22Rv1 (cell line): ENCODE measurements at regions not wholly inside any gene's neighbourhood (a gene's known extent, or its start where the extent isn't known, plus 50 kb on each side); places are given as distances from the start of the nearest gene placed in this dataset.

ENCODE experiments used
- H3K27ac ChIP-seq: fragments of 450-650 bp; 2 replicates; pipeline ENCODE4 v1.5.1; 2017
- CTCF ChIP-seq: fragments of 450-650 bp; IDR thresholded peaks from 2 replicates; pipeline ENCODE4 v1.5.1; 2017; ENCODE audit warnings: mild to moderate bottlenecking
- ZFX ChIP-seq: fragments of 450-650 bp; IDR thresholded peaks from 2 replicates; pipeline ENCODE4 v1.6.1; 2017; ENCODE audit warnings: antibody characterized with exemption, borderline replicate concordance

GRCh38 chr4:24203926-24204325 lies 314.1 kb upstream of the PPARGC1A start:
- no peak overlapping the region for H3K27ac ChIP-seq
- no peak for TF ChIP-seq ZFX
- no peak for TF ChIP-seq CTCF

- H3K27ac ChIP-seq, result no peak overlapping the region
- TF ChIP-seq ZFX (no peak), CTCF (no peak)
Measured at GRCh38 chr4:24202579-24202978, 312.7 kb upstream of the PPARGC1A start.

- H3K27ac ChIP-seq, result no peak overlapping the region
- TF ChIP-seq CTCF (no peak), ZFX (no peak)
Measured at GRCh38 chr4:24197955-24198354, 308.1 kb upstream of the PPARGC1A start.

- no peak for TF ChIP-seq CTCF
- TF ChIP-seq ZFX, result no peak
- no peak overlapping the region for H3K27ac ChIP-seq
Measured at GRCh38 chr4:24196785-24197184, 306.9 kb upstream of the PPARGC1A start.

GRCh38 chr4:24195991-24196736 lies 306.3 kb upstream of the PPARGC1A start:
- TF ChIP-seq ZFX, result no peak
- no peak for TF ChIP-seq CTCF
- no peak overlapping the region for H3K27ac ChIP-seq

GRCh38 chr4:24192018-24192641 lies 302.3 kb upstream of the PPARGC1A start:
- no peak overlapping the region for H3K27ac ChIP-seq

More at GRCh38 chr4:24192018-24192641, 302.3 kb upstream of the PPARGC1A start:
- no peak for TF ChIP-seq CTCF
- no peak for TF ChIP-seq ZFX
